NCI-H128 (cell line): ENCODE measurements at regions not wholly inside any gene's neighbourhood (a gene's known extent, or its start where the extent isn't known, plus 50 kb on each side); places are given as distances from the start of the nearest gene placed in this dataset.
"Not testable (repeated sequence)": the region's sequence is repeated elsewhere in the genome, so short reads cannot be mapped to it uniquely, and the experiment has no call there.

Source experiments
- DNase-seq: peaks from one replicate; lab custom pipeline; 2025; ENCODE audit not compliant: unreplicated experiment; lab: John Stamatoyannopoulos, UW

- no peak for DNase-seq
Observed at GRCh38 chr5:90287036-90287435, 122.5 kb downstream of the CETN3 start.

DNA sequence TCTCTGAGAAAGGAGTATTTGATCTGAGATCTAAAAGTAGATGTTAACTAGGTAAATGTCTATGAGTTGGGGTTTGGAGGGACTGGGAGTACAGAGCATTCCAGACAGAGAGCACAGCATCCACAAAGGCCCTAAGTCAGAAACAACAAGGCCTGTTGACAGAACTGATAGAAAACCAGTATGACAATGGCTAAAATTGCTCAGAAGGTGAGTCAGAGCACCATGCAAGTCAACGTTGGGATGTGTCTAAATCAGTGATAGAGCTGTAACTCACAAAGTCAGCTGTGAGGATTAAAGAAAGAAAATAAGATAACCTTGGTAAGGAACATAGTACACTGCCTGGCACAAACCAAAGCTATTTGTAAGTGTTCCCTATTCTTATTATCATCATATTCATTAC lies 124.0 kb downstream of the CETN3 start:
- DNase-seq = no peak

GRCh38 chr5:90284375-90284774 lies 125.2 kb downstream of the CETN3 start:
- no peak for DNase-seq

DNA sequence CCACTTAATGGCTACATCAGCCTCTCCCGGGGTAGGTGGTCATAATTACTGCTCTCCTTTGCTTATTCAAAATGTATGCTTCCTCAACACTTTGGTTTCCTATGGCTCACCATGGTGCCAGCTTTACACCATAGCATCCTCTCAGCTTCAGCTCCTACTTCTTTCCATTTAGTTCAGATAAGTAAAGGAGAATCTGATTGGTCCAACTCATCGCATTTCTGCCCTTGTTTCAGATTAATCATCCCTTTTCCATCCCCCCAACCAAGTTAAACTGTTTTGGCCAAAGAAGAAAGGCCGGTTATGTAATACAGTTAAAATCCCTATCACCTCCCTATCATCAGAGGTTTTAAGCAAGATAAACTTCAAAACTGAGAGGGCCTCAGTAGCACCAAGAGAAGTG lies 130.5 kb downstream of the CETN3 start:
- DNase-seq = no peak

DNA sequence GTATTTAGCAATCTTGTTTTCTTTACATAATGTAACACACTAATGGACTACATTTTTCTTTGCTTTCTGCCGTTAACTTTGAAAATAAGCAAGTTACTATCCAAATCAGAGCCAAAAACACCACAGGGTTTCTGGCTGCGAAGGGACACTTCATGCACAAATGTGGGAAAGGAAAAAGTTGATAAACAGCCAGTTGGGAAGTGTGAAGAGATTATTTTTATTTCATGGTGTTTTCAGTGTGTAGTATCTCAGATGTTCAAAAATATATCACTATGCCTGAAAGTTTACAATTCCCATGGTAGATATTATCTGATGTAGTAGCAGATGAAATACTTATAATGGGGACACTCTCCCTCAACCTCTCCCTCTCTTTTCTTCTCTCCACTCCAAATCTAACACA lies 135.3 kb downstream of the CETN3 start:
- no peak for DNase-seq

DNA sequence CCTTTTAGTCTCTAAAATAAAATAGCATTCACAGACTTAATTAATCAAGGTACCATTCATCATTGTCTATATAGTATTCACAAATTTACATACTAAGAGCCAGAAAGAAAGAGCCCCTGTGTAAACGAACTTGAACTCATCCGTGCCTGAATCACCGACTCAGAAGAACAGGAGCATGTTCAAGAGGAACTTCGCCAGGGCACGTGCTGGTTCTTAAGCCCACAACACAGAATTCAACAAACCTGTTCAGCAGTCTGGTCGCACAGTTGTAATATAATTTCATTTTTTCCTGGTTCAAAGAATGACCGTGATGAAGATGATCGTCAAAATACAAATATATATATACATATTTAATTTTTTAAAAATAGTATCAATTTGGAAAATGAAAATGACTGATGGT lies 141.9 kb downstream of the CETN3 start:
- DNase-seq = no peak

GRCh38 chr5:90265545-90265857 lies 144.1 kb downstream of the CETN3 start:
- no peak for DNase-seq

DNA sequence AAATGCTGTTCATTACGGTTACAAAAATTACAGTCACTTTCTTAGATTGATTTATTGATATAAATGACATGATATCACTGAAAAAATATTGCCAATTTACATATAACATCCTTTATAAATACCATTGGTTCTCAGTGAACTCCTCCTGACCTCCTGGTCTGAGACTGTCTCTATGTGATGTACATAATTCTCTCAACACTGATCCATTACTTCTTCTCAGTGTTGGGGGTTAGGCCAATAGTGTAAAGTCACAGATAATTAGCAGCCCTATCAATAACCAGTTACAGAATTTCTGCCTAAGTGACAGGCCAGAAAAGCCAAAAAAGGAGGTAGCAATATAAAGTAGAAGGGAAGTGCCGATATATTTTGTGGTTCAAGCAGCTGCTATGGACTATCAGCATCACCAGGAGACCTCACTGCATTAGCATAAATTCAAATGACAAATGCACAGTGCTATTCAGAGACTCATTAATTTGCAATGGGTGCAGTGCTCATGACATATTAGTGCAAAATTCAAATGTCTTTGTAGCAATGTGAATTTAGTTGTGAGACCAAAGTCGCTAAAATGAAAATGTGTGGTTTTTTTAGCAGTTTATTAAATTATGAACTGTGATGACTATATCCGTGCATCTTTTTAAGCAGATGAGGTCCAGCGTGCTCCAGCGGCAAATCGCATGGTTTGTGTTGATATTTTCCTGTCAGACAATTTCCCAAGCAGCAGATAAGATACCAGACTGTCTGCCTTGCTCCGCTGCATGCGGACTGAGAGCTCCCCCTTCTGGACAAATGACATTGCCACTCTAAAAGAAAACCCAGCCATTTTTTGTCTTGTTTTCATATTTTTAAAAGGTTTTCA lies 144.6 kb downstream of the CETN3 start:
- peak; percentile 18 for DNase-seq

DNA sequence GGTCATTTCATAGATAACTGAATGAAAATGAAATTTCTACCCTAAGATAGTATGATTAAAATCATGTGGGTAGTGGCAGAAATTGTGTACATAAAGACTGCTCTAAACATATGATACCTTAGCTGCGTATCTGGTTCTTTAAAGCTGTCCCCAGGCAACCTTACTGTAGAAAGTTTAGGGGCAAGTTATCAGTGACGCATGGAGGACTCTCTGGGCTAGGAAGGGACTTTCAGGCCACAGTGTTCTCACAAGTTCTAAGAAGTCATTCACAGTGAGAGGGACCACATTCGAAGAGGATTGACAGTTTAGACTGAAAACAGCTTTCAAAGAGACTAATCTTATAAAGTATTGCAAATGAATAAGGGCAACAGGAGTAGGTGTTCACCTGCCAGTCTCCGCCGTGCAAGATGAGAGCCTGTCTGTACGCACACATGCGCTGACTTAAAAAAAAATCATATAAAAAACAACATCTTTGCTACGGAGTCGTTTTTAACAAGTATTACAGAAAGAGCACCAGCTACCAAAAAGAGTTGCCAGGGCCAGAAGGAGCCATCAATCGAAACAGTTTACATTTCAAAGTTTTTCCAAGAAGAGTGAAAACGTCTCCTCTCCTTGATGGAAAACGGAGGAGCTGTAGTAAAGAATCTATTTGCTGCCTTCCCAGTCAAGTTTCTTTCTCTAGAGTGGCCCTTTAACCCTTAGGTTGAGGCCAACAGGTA lies 146.3 kb downstream of the CETN3 start:
- no peak for DNase-seq

GRCh38 chr5:90251447-90251846 lies 158.1 kb downstream of the CETN3 start:
- DNase-seq = no peak

GRCh38 chr5:90248640-90249039 lies 160.9 kb downstream of the CETN3 start:
- DNase-seq = no peak

DNA sequence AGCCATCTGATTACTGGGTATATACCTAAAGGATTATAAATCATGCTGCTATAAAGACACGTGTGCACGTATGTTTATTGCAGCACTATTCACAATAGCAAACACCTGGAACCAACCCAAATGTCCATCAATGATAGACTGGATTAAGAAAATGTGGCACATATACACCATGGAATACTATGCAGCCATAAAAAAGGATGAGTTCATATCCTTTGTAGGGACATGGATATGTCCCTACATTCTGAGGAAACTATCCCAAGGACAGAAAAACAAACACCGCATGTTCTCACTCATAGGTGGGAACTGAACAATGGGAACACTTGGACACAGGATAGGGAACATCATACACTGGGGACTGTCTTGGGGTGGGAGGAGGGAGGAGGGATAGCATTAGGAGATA lies 165.7 kb downstream of the CETN3 start:
- not testable (repeated sequence) for DNase-seq

- DNase-seq = no peak
Observed at GRCh38 chr5:90233476-90233875, 176.1 kb downstream of the CETN3 start.

DNA sequence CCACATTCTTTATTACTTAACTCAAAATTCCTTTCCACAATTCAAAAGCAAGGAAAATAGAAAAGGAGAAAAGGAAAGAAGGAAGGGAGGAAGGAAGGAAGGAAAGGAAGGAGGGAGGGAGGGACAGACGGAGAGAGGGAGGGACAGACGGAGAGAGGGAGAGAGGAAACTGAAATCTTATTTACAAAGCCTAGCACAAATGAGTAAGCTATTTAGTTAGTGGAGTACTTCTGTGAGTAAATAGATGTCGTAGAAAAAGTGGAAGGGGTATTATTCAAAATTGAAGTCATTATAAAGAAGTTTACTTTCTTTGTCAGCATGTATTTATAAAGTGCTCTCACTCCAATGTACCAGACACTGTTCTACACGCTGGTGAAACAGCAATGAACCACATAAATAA lies 177.9 kb downstream of the CETN3 start:
- DNase-seq = no peak

- no peak for DNase-seq
Observed at GRCh38 chr5:90227683-90228082, 181.9 kb downstream of the CETN3 start.

- DNase-seq = no peak
Observed at GRCh38 chr5:90226433-90227099, 183.0 kb downstream of the CETN3 start.

GRCh38 chr5:90224342-90224741 lies 185.2 kb downstream of the CETN3 start:
- DNase-seq = no peak

- DNase-seq = no peak
Observed at GRCh38 chr5:90223756-90224155, 185.8 kb downstream of the CETN3 start.

GRCh38 chr5:90221951-90222350 lies 187.6 kb downstream of the CETN3 start:
- no peak for DNase-seq

- no peak for DNase-seq
Observed at GRCh38 chr5:90220554-90220953, 189.0 kb downstream of the CETN3 start.

- no peak for DNase-seq
Observed at GRCh38 chr5:90214991-90215390, 194.6 kb downstream of the CETN3 start.

GRCh38 chr5:90208323-90208722 lies 201.2 kb downstream of the CETN3 start:
- DNase-seq = not testable (repeated sequence)
